ENCODE measurements at regions not wholly inside any gene's neighbourhood (a gene's known extent, or its start where the extent isn't known, plus 50 kb on each side); places are given as distances from the start of the nearest gene placed in this dataset.

DNA sequence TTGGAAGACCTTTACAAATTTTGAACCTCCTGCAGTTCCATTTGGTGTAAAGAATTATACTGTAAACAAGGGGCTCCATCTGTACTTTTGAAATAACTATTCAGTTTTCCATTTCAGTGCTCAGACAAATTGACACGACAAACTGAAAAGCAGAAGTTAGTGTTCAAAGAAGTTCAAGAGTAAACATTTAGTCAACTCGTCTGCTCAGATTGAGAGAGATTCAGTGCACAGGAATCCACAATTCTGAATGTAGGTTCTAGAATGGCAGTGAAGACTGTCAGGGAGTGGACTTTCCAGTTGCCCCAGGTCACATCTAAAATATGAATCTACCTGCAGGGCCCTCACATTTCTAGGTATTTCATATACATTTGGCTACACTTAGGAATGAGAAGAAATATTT lies 322.3 kb upstream of the TCF4 start:
- H3K9ac ChIP-seq (ENCODE audit: insufficient read length, low read depth): no peak overlapping the region
- H3K36me3 ChIP-seq (ENCODE audit: insufficient read depth, insufficient read length, low read length): no peaks in the 10 kb centered on the region
- H3K4me3 ChIP-seq (ENCODE audit: insufficient read length, low read depth): no peak overlapping the region
- H3K9me3 ChIP-seq (ENCODE audit: insufficient read depth, low read length): no peaks in the 10 kb centered on the region
- H3K27me3 ChIP-seq (ENCODE audit: insufficient read depth, insufficient read length): no peaks in the 10 kb centered on the region
- TF ChIP-seq YY1 (IDR thresholded peaks at IDR 0.05; ENCODE audit: insufficient read depth, insufficient read length) (no peak), ZNF274 (IDR thresholded peaks at IDR 0.05; ENCODE audit: low read depth, low read length) (no peak), SUZ12 (IDR thresholded peaks at IDR 0.05; ENCODE audit: extremely low read depth, insufficient read depth, insufficient read length) (no peak)
- H3K4me1 ChIP-seq (ENCODE audit: insufficient read depth, insufficient read length): no peaks in the 10 kb centered on the region
- DNase-seq (ENCODE audit: low read depth, low spot score): no peak

DNA sequence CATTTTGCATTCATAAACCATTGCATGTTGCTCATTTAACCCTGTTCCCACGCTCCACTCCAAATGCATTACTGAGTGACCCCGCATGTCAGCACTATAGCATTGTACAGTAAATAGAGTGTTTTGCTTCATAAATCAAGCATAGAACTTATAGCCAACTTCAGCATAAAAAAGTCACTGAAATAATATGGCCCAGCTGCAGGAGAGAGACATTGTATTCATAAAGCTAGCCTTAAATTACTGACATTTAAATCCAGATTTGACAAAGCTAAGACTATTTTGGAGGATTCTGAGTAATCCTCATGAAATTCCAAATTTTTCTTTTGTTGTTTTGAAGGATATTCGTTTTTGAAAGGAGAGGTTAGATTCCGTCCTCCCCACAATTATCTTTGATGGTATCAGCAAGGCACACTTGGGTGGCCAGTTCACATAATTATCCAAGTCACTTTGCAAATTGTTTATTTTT lies 320.9 kb upstream of the TCF4 start:
- H3K4me3 ChIP-seq (ENCODE audit: insufficient read length, low read depth): no peak overlapping the region

DNA sequence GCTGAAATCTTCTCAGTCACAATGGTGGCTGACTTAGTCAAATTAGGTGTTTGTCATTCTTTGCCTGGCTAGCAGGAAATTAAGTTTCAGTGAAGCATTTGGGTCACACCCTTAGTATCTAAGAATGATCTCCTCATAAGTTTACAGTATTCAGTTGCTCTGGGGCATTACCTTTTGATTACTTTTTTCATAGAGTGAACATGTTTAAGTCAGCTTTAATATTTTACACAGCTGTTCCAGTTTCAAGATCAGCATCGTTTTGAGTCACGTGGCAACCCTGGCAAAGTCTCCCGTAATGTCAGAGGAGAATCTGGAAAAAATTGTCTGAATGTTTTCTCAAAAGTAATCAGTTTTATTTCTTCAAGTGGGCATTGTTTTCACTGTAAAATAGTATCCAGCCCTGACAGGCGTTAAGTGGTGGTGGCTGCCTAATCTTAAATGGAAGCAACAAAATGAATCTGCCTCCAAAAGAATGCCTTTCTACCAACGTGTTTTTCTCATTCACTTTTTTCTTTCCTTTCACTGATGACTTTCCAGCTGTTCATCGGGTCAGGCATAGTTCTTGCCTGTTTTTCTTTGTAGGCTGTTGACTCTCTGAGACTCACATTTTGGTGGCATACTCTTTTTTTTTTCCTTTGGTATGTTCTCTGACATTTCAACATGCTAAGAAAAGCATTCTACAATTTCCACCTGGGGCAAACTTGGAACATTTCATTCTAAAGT lies 319.6 kb upstream of the TCF4 start:
- H3K9me3 ChIP-seq (ENCODE audit: insufficient read depth, low read length): no peaks in the 10 kb centered on the region
- H3K9ac ChIP-seq (ENCODE audit: insufficient read length, low read depth): no peak overlapping the region
- TF ChIP-seq ZNF274 (IDR thresholded peaks at IDR 0.05; ENCODE audit: low read depth, low read length) (no peak), YY1 (IDR thresholded peaks at IDR 0.05; ENCODE audit: insufficient read depth, insufficient read length) (no peak), SUZ12 (IDR thresholded peaks at IDR 0.05; ENCODE audit: extremely low read depth, insufficient read depth, insufficient read length) (no peak)
- no peaks in the 10 kb centered on the region for H3K36me3 ChIP-seq (ENCODE audit: insufficient read depth, insufficient read length, low read length)
- no peak for DNase-seq (ENCODE audit: low read depth, low spot score)
- no peaks in the 10 kb centered on the region for H3K4me1 ChIP-seq (ENCODE audit: insufficient read depth, insufficient read length)
- H3K27me3 ChIP-seq (ENCODE audit: insufficient read depth, insufficient read length): no peaks in the 10 kb centered on the region
- no peak overlapping the region for H3K4me3 ChIP-seq (ENCODE audit: insufficient read length, low read depth)

More for the DNA sequence above, 320.9 kb upstream of the TCF4 start:
- Histone ChIP-seq H3K27me3 (ENCODE audit: insufficient read depth, insufficient read length) (no peaks in the 10 kb centered on the region), H3K9ac (ENCODE audit: insufficient read length, low read depth) (no peak overlapping the region), H3K36me3 (ENCODE audit: insufficient read depth, insufficient read length, low read length) (no peaks in the 10 kb centered on the region), H3K9me3 (ENCODE audit: insufficient read depth, low read length) (no peaks in the 10 kb centered on the region), H3K4me1 (ENCODE audit: insufficient read depth, insufficient read length) (no peaks in the 10 kb centered on the region)
- TF ChIP-seq ZNF274 (IDR thresholded peaks at IDR 0.05; ENCODE audit: low read depth, low read length) (no peak), SUZ12 (IDR thresholded peaks at IDR 0.05; ENCODE audit: extremely low read depth, insufficient read depth, insufficient read length) (no peak), YY1 (IDR thresholded peaks at IDR 0.05; ENCODE audit: insufficient read depth, insufficient read length) (no peak)
- no peak for DNase-seq (ENCODE audit: low read depth, low spot score)

DNA sequence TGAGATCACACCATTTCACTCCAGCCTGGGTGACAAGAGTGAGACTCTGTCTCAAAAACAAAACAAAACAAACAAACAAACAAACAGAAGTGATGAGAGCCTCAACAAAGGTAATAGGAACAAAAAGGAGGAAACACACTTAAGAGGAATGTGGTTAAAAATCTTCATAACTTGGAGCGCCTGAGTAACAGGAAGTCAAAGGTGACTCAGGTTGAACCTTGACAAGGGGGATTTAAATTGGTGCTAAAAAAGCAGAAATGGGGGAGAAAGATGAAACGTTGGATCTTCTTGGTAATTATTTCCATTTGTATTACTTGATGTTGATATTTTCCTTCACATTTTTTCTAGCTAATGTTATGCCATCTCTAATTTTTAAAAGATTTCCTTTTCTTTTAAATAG lies 318.5 kb upstream of the TCF4 start:
- no peak overlapping the region for H3K9ac ChIP-seq (ENCODE audit: insufficient read length, low read depth)
- no peaks in the 10 kb centered on the region for H3K9me3 ChIP-seq (ENCODE audit: insufficient read depth, low read length)
- H3K27me3 ChIP-seq (ENCODE audit: insufficient read depth, insufficient read length): no peaks in the 10 kb centered on the region
- no peak overlapping the region for H3K4me3 ChIP-seq (ENCODE audit: insufficient read length, low read depth)
- H3K36me3 ChIP-seq (ENCODE audit: insufficient read depth, insufficient read length, low read length): no peaks in the 10 kb centered on the region
- no peak for DNase-seq (ENCODE audit: low read depth, low spot score)
- no peaks in the 10 kb centered on the region for H3K4me1 ChIP-seq (ENCODE audit: insufficient read depth, insufficient read length)
- no peak for TF ChIP-seq YY1 (IDR thresholded peaks at IDR 0.05; ENCODE audit: insufficient read depth, insufficient read length)
- no peak for TF ChIP-seq ZNF274 (IDR thresholded peaks at IDR 0.05; ENCODE audit: low read depth, low read length)
- TF ChIP-seq SUZ12 (IDR thresholded peaks at IDR 0.05; ENCODE audit: extremely low read depth, insufficient read depth, insufficient read length): no peak

DNA sequence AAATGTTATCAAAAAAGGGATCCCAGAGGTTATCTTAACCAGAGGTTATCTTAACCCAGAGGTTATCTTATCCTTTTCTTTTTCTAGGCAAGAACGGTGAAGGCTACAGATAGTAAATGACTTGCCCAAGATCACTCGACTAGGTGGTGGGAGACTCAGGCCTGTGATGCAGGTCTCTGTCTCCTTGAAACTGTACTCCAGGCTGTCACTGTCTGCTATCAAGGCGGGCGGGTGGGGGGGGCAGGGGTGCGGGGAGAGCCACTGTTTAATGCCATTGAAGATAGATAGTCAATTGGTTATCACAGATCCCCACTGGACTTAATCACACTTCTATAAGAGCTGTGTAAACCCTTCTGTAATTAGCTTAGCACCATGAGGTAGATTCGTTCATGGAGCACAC lies 315.9 kb upstream of the TCF4 start:
- no peaks in the 10 kb centered on the region for H3K27me3 ChIP-seq (ENCODE audit: insufficient read depth, insufficient read length)
- no peak overlapping the region for H3K9ac ChIP-seq (ENCODE audit: insufficient read length, low read depth)
- DNase-seq (ENCODE audit: low read depth, low spot score): no peak
- no peaks in the 10 kb centered on the region for H3K9me3 ChIP-seq (ENCODE audit: insufficient read depth, low read length)
- H3K36me3 ChIP-seq (ENCODE audit: insufficient read depth, insufficient read length, low read length): no peaks in the 10 kb centered on the region
- no peak for TF ChIP-seq SUZ12 (IDR thresholded peaks at IDR 0.05; ENCODE audit: extremely low read depth, insufficient read depth, insufficient read length)
- no peak for TF ChIP-seq YY1 (IDR thresholded peaks at IDR 0.05; ENCODE audit: insufficient read depth, insufficient read length)
- TF ChIP-seq ZNF274 (IDR thresholded peaks at IDR 0.05; ENCODE audit: low read depth, low read length): no peak
- H3K4me1 ChIP-seq (ENCODE audit: insufficient read depth, insufficient read length): no peaks in the 10 kb centered on the region
- H3K4me3 ChIP-seq (ENCODE audit: insufficient read length, low read depth): no peak overlapping the region

DNA sequence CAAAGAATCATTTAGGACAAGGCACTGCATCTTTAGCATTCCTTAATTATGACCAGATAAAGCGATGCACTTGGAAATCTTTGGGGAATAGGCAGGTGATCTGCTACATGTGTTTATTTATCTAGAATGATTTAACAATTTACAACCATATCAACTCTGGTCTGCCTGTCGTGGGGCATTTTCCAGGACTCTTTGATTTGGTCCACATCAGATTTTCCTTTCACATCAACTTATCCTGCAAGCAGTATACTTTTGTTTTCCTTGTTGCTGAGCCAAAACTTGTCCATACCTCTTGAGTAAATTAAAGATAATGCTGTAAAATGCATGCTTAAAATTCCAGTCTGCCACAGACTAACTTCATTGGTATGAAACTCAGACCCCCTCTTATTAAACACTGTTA lies 312.4 kb upstream of the TCF4 start:
- Histone ChIP-seq H3K4me3 (ENCODE audit: insufficient read length, low read depth) (no peak overlapping the region), H3K9ac (ENCODE audit: insufficient read length, low read depth) (no peak overlapping the region), H3K27me3 (ENCODE audit: insufficient read depth, insufficient read length) (no peaks in the 10 kb centered on the region), H3K4me1 (ENCODE audit: insufficient read depth, insufficient read length) (no peaks in the 10 kb centered on the region), H3K36me3 (ENCODE audit: insufficient read depth, insufficient read length, low read length) (no peaks in the 10 kb centered on the region), H3K9me3 (ENCODE audit: insufficient read depth, low read length) (no peaks in the 10 kb centered on the region; the same call in 1 of the 2 replicates)
- no peak for DNase-seq (ENCODE audit: low read depth, low spot score)
- TF ChIP-seq ZNF274 (IDR thresholded peaks at IDR 0.05; ENCODE audit: low read depth, low read length) (no peak), SUZ12 (IDR thresholded peaks at IDR 0.05; ENCODE audit: extremely low read depth, insufficient read depth, insufficient read length) (no peak)

DNA sequence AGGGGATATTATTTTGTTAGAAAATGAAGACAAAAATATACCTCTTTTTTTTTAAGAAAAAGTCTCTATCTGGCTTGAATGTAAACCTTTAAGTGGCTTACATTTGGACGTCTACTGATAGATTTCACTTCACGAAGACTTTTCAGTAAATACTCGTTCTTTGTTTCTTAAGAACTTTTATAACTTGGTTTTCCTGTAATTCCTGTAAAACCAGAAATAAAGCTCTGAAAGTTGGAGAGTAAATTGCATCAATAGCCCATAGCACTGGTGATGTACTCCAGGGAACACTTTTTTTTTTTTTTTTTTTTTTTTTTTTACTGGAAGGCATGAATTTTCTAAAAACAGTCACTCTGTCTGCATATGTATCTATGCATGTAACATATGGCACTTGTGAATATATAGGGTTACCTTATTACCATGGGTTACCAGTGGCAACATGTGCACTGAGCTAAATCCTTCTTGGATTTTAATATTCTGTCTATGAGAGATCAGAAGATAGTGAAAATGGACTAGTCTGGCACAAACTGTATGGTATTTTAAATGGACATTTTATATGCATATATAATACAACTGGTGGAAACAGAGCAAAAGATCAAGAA lies 309.2 kb upstream of the TCF4 start:
- DNase-seq (ENCODE audit: low read depth, low spot score): no peak
- no peaks in the 10 kb centered on the region for H3K4me1 ChIP-seq (ENCODE audit: insufficient read depth, insufficient read length)
- H3K27me3 ChIP-seq (ENCODE audit: insufficient read depth, insufficient read length): no peaks in the 10 kb centered on the region
- H3K9me3 ChIP-seq (ENCODE audit: insufficient read depth, low read length): peaks cover 8% of the 10 kb centered on the region
- H3K36me3 ChIP-seq (ENCODE audit: insufficient read depth, insufficient read length, low read length): no peaks in the 10 kb centered on the region
- no peak overlapping the region for H3K4me3 ChIP-seq (ENCODE audit: insufficient read length, low read depth)
- TF ChIP-seq YY1 (IDR thresholded peaks at IDR 0.05; ENCODE audit: insufficient read depth, insufficient read length): no peak
- no peak for TF ChIP-seq ZNF274 (IDR thresholded peaks at IDR 0.05; ENCODE audit: low read depth, low read length)
- TF ChIP-seq SUZ12 (IDR thresholded peaks at IDR 0.05; ENCODE audit: extremely low read depth, insufficient read depth, insufficient read length): no peak
- H3K9ac ChIP-seq (ENCODE audit: insufficient read length, low read depth): no peak overlapping the region
